OCI-LY1 (cell line): ENCODE measurements at regions not wholly inside any gene's neighbourhood (a gene's known extent, or its start where the extent isn't known, plus 50 kb on each side); places are given as distances from the start of the nearest gene placed in this dataset.

Source experiments
- H2AFZ ChIP-seq: fragments of 200-600 bp; sonication (generic), shearing (Covaris generic); 2 replicates; pipeline ENCODE4 v1.6.0; 2014; ENCODE audit warnings: antibody characterized with exemption, mild to moderate bottlenecking, low read length
- H3F3A ChIP-seq: fragments of 200-600 bp; sonication (generic), shearing (Covaris generic); 2 replicates; pipeline ENCODE4 v1.6.0; 2014; ENCODE audit warnings: mild to moderate bottlenecking, antibody characterized with exemption, low read length, moderate library complexity; ENCODE audit not compliant: insufficient read depth
- H3K27ac ChIP-seq: fragments of 200-600 bp; sonication (generic); 2 replicates; pipeline ENCODE4 v1.5.1; 2014; ENCODE audit warnings: low read length, mixed run types, mild to moderate bottlenecking, low read depth; ENCODE audit not compliant: poor library complexity, severe bottlenecking
- H3K27me3 ChIP-seq: fragments of 200-600 bp; sonication (generic); 2 replicates; pipeline ENCODE4 v1.6.0; 2014; ENCODE audit warnings: antibody characterized with exemption, mild to moderate bottlenecking, low read length, moderate library complexity; ENCODE audit not compliant: insufficient read depth
- H3K36me3 ChIP-seq: fragments of 200-600 bp; sonication (generic); 2 replicates; pipeline ENCODE4 v1.6.1; 2014; ENCODE audit warnings: mild to moderate bottlenecking, antibody characterized with exemption, low read length, moderate library complexity, mixed read lengths; ENCODE audit not compliant: insufficient read depth
- H3K4me1 ChIP-seq: fragments of 200-600 bp; sonication (generic); 2 replicates; pipeline ENCODE4 v1.5.1; 2014; ENCODE audit warnings: mild to moderate bottlenecking, low read length, moderate library complexity; ENCODE audit not compliant: insufficient read depth, severe bottlenecking
- H3K4me2 ChIP-seq: fragments of 200-600 bp; sonication (generic), shearing (Covaris generic); 2 replicates; pipeline ENCODE4 v1.6.1; 2014; ENCODE audit warnings: low read length
- H3K4me3 ChIP-seq: fragments of 200-600 bp; sonication (generic); 2 replicates; pipeline ENCODE4 v1.5.1; 2014; ENCODE audit warnings: low read length, low read depth, mild to moderate bottlenecking, mixed read lengths; ENCODE audit not compliant: poor library complexity, severe bottlenecking
- H3K79me2 ChIP-seq: fragments of 200-600 bp; shearing (Covaris generic); 2 replicates; pipeline ENCODE4 v1.6.1; 2016; ENCODE audit warnings: mixed run types, low read length, mixed read lengths; ENCODE audit not compliant: insufficient read depth
- H3K9ac ChIP-seq: fragments of 200-600 bp; sonication (generic), shearing (Covaris generic); 2 replicates; pipeline ENCODE4 v1.6.1; 2014; ENCODE audit warnings: mild to moderate bottlenecking, low read length, mixed read lengths
- H3K9me2 ChIP-seq: fragments of 200-600 bp; sonication (generic), shearing (Covaris generic); 2 replicates; pipeline ENCODE4 v1.6.1; 2014; ENCODE audit warnings: low read depth, mild to moderate bottlenecking, low read length, mixed read lengths
- H3K9me3 ChIP-seq: fragments of 200-600 bp; shearing (Covaris generic); 2 replicates; pipeline ENCODE4 v1.6.1; 2014; ENCODE audit warnings: low read length, mixed read lengths
- H4K20me1 ChIP-seq: fragments of 200-600 bp; sonication (generic), shearing (Covaris generic); 2 replicates; pipeline ENCODE4 v1.6.0; 2016; ENCODE audit warnings: mild to moderate bottlenecking, low read length; ENCODE audit not compliant: insufficient read depth
- CTCF ChIP-seq: fragments of 200-600 bp; sonication (generic), shearing (Covaris generic); IDR thresholded peaks from 2 replicates; pipeline ENCODE4 v1.5.1; 2017; ENCODE audit warnings: mild to moderate bottlenecking, antibody characterized with exemption, low read length, moderate library complexity, mixed read lengths
- EZH2 ChIP-seq: fragments of 200-600 bp; sonication (generic), shearing (Covaris generic); IDR thresholded peaks from 2 replicates; pipeline ENCODE4 v1.8.0; 2017; ENCODE audit warnings: borderline replicate concordance, mixed run types, mild to moderate bottlenecking, antibody characterized with exemption, low read length, moderate library complexity, mixed read lengths

- Histone ChIP-seq H3K36me3 (no peaks in the 10 kb centered on the region; the same call in 1 of the 2 replicates), H3K9ac (peak overlapping the region; percentile 65; the same call in 1 of the 2 replicates), H3K79me2 (peaks cover 6% of the 10 kb centered on the region; the same call in 1 of the 2 replicates), H3K9me3 (no peaks in the 10 kb centered on the region), H2AFZ (no peak overlapping the region), H3K9me2 (no peaks in the 10 kb centered on the region), H3F3A (no peaks in the 10 kb centered on the region), H3K27me3 (no peaks in the 10 kb centered on the region), H3K27ac (peak overlapping the region; percentile 97), H3K4me2 (peak overlapping the region; percentile 34; the same call in 1 of the 2 replicates), H4K20me1 (no peaks in the 10 kb centered on the region), H3K4me3 (no peak overlapping the region), H3K4me1 (peaks cover 86% of the 10 kb centered on the region)
- no peak for TF ChIP-seq CTCF
These were observed 62.4 kb downstream of the ARL6IP4 start for GRCh38 chr12:123042833-123043232.

GRCh38 chr12:123041811-123042655, 61.6 kb downstream of the ARL6IP4 start:
- Histone ChIP-seq H3K27me3 (no peaks in the 10 kb centered on the region), H3K79me2 (peaks cover 6% of the 10 kb centered on the region; the same call in 1 of the 2 replicates), H3K4me3 (peak overlapping the region; percentile 11), H3F3A (no peaks in the 10 kb centered on the region), H2AFZ (no peak overlapping the region), H3K9ac (peak overlapping the region; percentile 65), H3K36me3 (no peaks in the 10 kb centered on the region; the same call in 1 of the 2 replicates), H4K20me1 (no peaks in the 10 kb centered on the region), H3K4me2 (peak overlapping the region; percentile 54), H3K9me3 (no peaks in the 10 kb centered on the region), H3K4me1 (peaks cover 83% of the 10 kb centered on the region), H3K9me2 (no peaks in the 10 kb centered on the region), H3K27ac (peak overlapping the region; percentile 97)
- TF ChIP-seq CTCF, result no peak
- TF ChIP-seq EZH2, result no peak

- H2AFZ ChIP-seq, result no peak overlapping the region
- peaks cover 6% of the 10 kb centered on the region; the same call in 1 of the 2 replicates for H3K79me2 ChIP-seq
- peak overlapping the region; percentile 65 for H3K9ac ChIP-seq
- H3K4me3 ChIP-seq, result peak overlapping the region; percentile 11
- no peaks in the 10 kb centered on the region for H4K20me1 ChIP-seq
- peak overlapping the region; percentile 54 for H3K4me2 ChIP-seq
- H3F3A ChIP-seq, result no peaks in the 10 kb centered on the region
- no peaks in the 10 kb centered on the region for H3K27me3 ChIP-seq
- H3K4me1 ChIP-seq, result peaks cover 73% of the 10 kb centered on the region
- H3K9me3 ChIP-seq, result no peaks in the 10 kb centered on the region
- peaks cover 1% of the 10 kb centered on the region; the same call in 1 of the 2 replicates for H3K36me3 ChIP-seq
- peak; percentile 65 for TF ChIP-seq CTCF
- no peak for TF ChIP-seq EZH2
- H3K27ac ChIP-seq, result peak overlapping the region; percentile 97
- H3K9me2 ChIP-seq, result no peaks in the 10 kb centered on the region
These were observed 60.6 kb downstream of the ARL6IP4 start for GRCh38 chr12:123041042-123041531.
